PC-9 (cell line): ENCODE measurements at regions not wholly inside any gene's neighbourhood (a gene's known extent, or its start where the extent isn't known, plus 50 kb on each side); places are given as distances from the start of the nearest gene placed in this dataset.

Experiments
- BruUV-seq: library from RNA; stranded (reverse); fragments of 400-500 nt; replicated peaks from 2 replicates; lab custom pipeline; 2021; lab: Mats Ljungman, UMichigan
- CTCF ChIA-PET: fragments of 300-600 bp; sonication (Branson Sonifier 250); formaldehyde crosslinking; loops from one replicate; lab custom pipeline; 2022; ENCODE audit warnings: antibody characterized with exemption; lab: Charles Lee
- POLR2A ChIA-PET: fragments of 300-600 bp; sonication (Branson Sonifier 250); formaldehyde crosslinking; loops from one replicate; lab custom pipeline; 2022; ENCODE audit warnings: antibody characterized with exemption; ENCODE audit not compliant: unreplicated experiment; lab: Charles Lee
- DNase-seq, 2 experiments: peaks; one replicate each; pipeline versions ENCODE4 v3.0.0 to v3.0.0-alpha.2; 2015 to 2022; ENCODE audit warnings: mixed read lengths in 1 of 2
- H2AFZ ChIP-seq: fragments of 200-600 bp; sonication (generic); 2 replicates; pipeline ENCODE4 v1.8.1; 2017; ENCODE audit warnings: antibody characterized with exemption
- H3F3A ChIP-seq: fragments of 200-600 bp; sonication (generic); 2 replicates; pipeline ENCODE4 v1.8.1; 2017; ENCODE audit warnings: antibody characterized with exemption, mild to moderate bottlenecking, low read depth; ENCODE audit not compliant: insufficient read depth
- H3K27ac ChIP-seq: fragments of 200-600 bp; sonication (generic); 2 replicates; pipeline ENCODE4 v1.6.1; 2016; ENCODE audit warnings: mixed run types
- H3K27me3 ChIP-seq: fragments of 200-600 bp; sonication (generic); 2 replicates; pipeline ENCODE4 v1.6.1; 2016; ENCODE audit warnings: low read depth, mixed run types; ENCODE audit not compliant: insufficient read depth
- H3K36me3 ChIP-seq: fragments of 200-600 bp; sonication (generic); 2 replicates; pipeline ENCODE4 v1.6.1; 2016; ENCODE audit warnings: low read depth, mixed run types
- H3K4me1 ChIP-seq: fragments of 200-600 bp; sonication (generic); replicated peaks from 2 replicates; pipeline ENCODE4 v1.6.1; 2016; ENCODE audit warnings: mixed run types; ENCODE audit not compliant: insufficient read depth
- H3K4me2 ChIP-seq: fragments of 200-600 bp; sonication (generic); 2 replicates; pipeline ENCODE4 v1.6.1; 2017; ENCODE audit warnings: mixed run types
- H3K4me3 ChIP-seq: fragments of 200-600 bp; sonication (generic); 2 replicates; pipeline ENCODE4 v1.6.1; 2016; ENCODE audit warnings: mixed run types
- H3K79me2 ChIP-seq: fragments of 200-600 bp; sonication (generic); 2 replicates; pipeline ENCODE4 v1.6.1; 2017; ENCODE audit warnings: low read depth, mixed run types
- H3K9me2 ChIP-seq: fragments of 200-600 bp; sonication (generic); 2 replicates; pipeline ENCODE4 v1.8.1; 2017; ENCODE audit warnings: mild to moderate bottlenecking; ENCODE audit not compliant: insufficient read depth
- H3K9me3 ChIP-seq: fragments of 200-600 bp; sonication (generic); 2 replicates; pipeline ENCODE4 v1.8.1; 2016; ENCODE audit warnings: low read depth; ENCODE audit not compliant: insufficient read depth
- H4K20me1 ChIP-seq: fragments of 200-600 bp; sonication (generic); 2 replicates; pipeline ENCODE4 v1.8.1; 2017; ENCODE audit not compliant: insufficient read depth
- CTCF ChIP-seq: fragments of 200-600 bp; sonication (generic); conservative IDR thresholded peaks from 2 replicates; pipeline ENCODE4 v1.6.1; 2017; ENCODE audit warnings: mixed run types, antibody characterized with exemption, mild to moderate bottlenecking, moderate library complexity
- EZH2 ChIP-seq: fragments of 200-600 bp; sonication (generic); IDR thresholded peaks from 2 replicates; pipeline ENCODE4 v1.8.0; 2017; ENCODE audit warnings: antibody characterized with exemption, low read depth
- intact Hi-C: fragments of 100-400 bp; cut with micrococcal nuclease; formaldehyde crosslinking; loops from one replicate; pipeline ENCODE4 v1.10.0; 2022; ENCODE audit not compliant: unreplicated experiment

- Histone ChIP-seq H3K36me3 (no peaks in the 10 kb centered on the region), H3K27me3 (peaks cover 39% of the 10 kb centered on the region), H3F3A (no peaks in the 10 kb centered on the region), H3K4me3 (no peak overlapping the region), H2AFZ (no peak overlapping the region), H3K9me2 (no peaks in the 10 kb centered on the region), H3K9me3 (no peaks in the 10 kb centered on the region), H4K20me1 (no peaks in the 10 kb centered on the region), H3K79me2 (no peaks in the 10 kb centered on the region), H3K4me2 (no peak overlapping the region), H3K27ac (no peak overlapping the region), H3K4me1 (no peaks in the 10 kb centered on the region)
- ChIA-PET CTCF (no interaction called here), POLR2A (no interaction called here)
- TF ChIP-seq CTCF (no peak), EZH2 (no peak)
- intact Hi-C loops = no loop called here
- no peak for DNase-seq
- BruUV-seq = no TSS peak
Observed at GRCh38 chr15:29331669-29332068, 62.0 kb upstream of the NSMCE3 start.

DNA sequence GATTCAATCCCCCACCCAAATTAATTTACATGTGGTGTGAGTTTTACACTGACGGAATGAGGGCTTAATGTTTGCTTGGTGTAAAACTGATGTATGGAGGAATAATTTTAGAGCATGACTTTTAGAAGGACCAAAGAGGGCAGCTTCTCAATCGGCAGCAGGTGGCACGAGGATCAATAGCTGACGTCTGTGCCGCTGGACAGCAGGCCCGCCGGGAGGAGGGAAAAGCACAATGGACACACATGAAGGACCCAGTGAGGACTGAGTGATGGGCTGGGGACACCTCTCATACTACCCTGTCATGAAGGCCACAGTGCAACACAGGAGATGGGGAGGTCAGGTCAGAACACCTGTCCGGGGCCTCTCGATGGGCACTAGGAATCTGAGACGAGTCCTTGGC, 61.4 kb upstream of the NSMCE3 start:
- H3F3A ChIP-seq = no peaks in the 10 kb centered on the region
- ChIA-PET CTCF (no interaction called here), POLR2A (no interaction called here)
- no TSS peak for BruUV-seq
- no peaks in the 10 kb centered on the region for H3K79me2 ChIP-seq
- no peaks in the 10 kb centered on the region for H3K36me3 ChIP-seq
- H3K9me3 ChIP-seq = no peaks in the 10 kb centered on the region
- H3K27ac ChIP-seq = no peak overlapping the region
- peaks cover 39% of the 10 kb centered on the region for H3K27me3 ChIP-seq
- DNase-seq = no peak
- no peak overlapping the region for H3K4me3 ChIP-seq
- no peak overlapping the region for H2AFZ ChIP-seq
- H3K4me1 ChIP-seq = no peaks in the 10 kb centered on the region
- H3K4me2 ChIP-seq = no peak overlapping the region
- intact Hi-C loops = no loop called here
- no peaks in the 10 kb centered on the region for H4K20me1 ChIP-seq
- TF ChIP-seq EZH2 (no peak), CTCF (no peak)
- H3K9me2 ChIP-seq = no peaks in the 10 kb centered on the region

GRCh38 chr15:29324746-29325145, 55.1 kb upstream of the NSMCE3 start:
- H2AFZ ChIP-seq = no peak overlapping the region
- 0 out of 2 replicates have a peak, but pooled peaks cover 4% of the 10 kb centered on the region for H3K27me3 ChIP-seq
- H3K4me2 ChIP-seq = no peak overlapping the region
- no peak for TF ChIP-seq EZH2
- no peak for TF ChIP-seq CTCF
- H3K9me2 ChIP-seq = no peaks in the 10 kb centered on the region
- H3K27ac ChIP-seq = no peak overlapping the region
- no peaks in the 10 kb centered on the region for H3K79me2 ChIP-seq
- H3K9me3 ChIP-seq = 0 out of 2 replicates have a peak, but pooled peaks cover 2% of the 10 kb centered on the region
- no peak overlapping the region for H3K4me3 ChIP-seq
- no TSS peak for BruUV-seq
- POLR2A ChIA-PET = no interaction called here
- CTCF ChIA-PET = no interaction called here
- DNase-seq = no peak
- no peaks in the 10 kb centered on the region for H3K4me1 ChIP-seq
- no peaks in the 10 kb centered on the region for H4K20me1 ChIP-seq
- no peaks in the 10 kb centered on the region for H3F3A ChIP-seq
- intact Hi-C loops = no loop called here
- no peaks in the 10 kb centered on the region for H3K36me3 ChIP-seq
